ENCODE measurements at regions not wholly inside any gene's neighbourhood (a gene's known extent, or its start where the extent isn't known, plus 50 kb on each side); places are given as distances from the start of the nearest gene placed in this dataset.

DNA sequence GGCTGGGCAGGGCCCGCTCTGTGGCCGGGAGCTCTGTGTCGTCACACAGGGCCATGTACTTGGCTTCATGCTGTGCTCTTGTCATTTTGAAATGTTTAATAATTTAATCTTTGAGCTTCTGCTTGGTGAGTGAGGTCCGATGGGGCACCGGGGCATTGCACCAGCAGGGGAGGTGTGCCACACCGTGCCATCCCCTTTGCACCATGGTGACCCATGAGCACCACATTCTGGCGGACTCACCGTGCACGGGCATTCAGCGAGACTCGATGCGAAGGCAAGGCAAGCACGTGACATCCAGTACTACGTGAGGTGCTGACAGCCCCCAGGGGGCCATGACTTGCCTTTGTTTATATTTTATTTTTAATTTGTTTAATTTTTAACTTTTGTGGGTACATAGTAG, 204.3 kb downstream of the URI1 start:
- POLR2A ChIA-PET, result no interaction called here
- CTCF ChIA-PET, result no interaction called here

DNA sequence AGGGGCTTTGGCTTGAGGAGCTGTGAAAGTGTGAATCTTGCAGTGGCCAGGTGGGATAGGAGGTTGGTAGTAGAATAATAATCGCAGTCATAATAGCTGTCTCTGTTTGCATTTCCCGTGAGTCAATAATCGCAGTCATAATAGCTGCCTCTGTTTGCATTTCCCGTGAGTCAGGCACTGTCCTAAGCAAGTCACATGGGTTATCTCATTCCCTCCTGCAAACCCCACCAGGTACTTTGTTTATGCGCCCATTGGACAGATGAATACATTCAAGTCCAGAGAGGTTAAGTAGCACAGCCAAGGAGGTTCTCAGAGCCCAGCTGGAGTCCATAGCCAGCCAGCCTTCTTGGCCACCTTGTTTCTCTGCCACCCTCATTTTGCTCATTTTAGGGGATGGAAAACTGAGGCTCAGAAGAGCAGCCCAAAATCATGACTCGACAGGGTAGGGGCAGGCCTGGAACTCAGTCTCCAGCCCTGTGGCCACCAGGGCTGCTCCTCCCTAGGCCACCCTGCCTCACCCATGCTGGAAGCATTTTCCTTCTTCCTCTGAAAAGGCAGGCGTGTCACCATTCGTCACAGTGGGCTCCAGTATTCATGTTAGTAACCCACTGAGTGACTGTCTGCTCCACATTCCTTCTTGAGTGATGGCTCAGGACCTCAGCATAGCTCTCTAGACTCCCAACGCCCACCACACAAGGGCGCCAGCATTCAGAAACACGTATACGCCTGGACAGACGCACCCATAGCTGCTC, 206.2 kb downstream of the URI1 start:
- ChIA-PET CTCF (interaction anchor here (0.7 kb wide), 1 partner anchor 24 kb away, joined by 3 read pairs; no protein-coding TSS in a partner anchor), POLR2A (no interaction called here)

DNA sequence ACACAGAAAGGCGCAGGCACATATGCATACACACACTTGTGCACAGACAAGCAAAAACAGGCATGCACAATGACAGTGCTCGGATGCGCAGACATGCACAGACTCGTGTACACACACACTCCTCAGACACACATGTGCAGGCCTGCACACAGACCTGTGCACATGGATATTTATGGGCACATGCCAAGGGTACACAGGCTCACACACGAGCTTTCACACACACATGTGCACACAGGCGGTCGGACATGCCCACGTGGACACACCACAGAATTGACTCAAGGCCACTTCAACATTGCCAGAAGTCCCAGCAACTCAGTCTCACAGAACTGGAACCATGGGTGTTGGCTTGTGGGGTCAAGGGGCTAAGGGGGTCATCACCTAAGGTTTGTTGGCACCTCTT, 206.8 kb downstream of the URI1 start:
- ChIA-PET CTCF (no interaction called here), POLR2A (no interaction called here)

DNA sequence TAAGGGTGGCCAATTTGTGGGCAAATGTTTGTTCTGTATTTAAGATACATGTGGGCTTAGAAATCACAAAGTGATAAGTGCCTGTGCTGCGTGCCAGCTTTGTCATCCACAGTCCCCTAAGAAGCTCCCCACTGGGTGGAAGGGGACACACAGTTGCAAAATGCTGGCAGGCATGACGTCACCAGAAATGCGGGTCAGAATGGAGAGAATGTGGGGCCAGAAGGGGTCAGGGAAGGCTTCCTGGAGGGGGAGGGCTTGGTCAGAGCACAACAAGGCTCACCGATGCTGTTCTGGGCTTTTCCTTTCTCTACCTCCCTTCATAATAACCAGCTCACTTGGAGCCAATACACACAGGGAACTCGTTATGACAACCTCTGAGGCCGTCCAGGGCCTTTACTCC, 207.3 kb downstream of the URI1 start:
- CTCF ChIA-PET, result no interaction called here
- POLR2A ChIA-PET, result no interaction called here

DNA sequence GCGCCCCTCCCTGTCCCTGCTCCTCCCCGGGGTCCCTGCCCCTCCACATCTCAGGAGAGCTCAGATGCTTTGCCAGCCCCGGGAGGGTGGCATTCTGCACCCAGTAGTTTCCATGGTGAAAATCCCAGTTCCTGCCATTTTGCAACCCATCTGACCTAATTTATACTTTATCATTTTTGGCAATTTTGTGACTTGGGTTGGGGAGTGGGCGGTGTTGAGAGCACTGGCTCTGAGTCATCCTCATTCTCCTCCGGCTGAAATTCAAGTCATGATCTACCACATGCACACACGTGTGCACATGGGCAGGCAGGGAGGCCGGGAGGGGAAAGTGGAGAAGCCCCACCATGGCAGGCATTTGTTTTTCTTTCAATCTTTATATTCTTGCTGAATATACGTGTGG, 208.6 kb downstream of the URI1 start:
- POLR2A ChIA-PET, result no interaction called here
- CTCF ChIA-PET, result no interaction called here

DNA sequence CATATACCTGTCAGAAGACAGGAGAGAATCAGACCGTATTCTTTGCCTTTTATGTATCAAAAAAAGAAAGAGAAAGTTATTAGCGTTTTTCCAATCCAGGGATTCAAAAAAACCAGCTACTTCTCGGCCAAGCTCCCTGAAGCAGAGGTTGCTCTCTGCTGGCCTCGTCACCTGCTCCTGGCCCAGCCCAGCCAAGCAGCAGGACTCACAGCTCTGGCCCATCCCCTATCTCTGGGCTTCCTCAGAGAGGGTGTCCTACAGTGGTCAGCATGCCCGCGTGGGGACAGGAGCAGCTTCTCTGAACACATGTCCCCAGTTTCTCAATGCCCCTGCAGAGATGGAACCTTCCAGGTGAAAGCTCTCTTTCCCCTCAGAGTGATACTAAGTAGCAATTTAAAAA, 209.0 kb downstream of the URI1 start:
- CTCF ChIA-PET, result interaction anchor here (0.6 kb wide), 1 partner anchor 103 kb away, joined by 6 read pairs; no protein-coding TSS in a partner anchor
- POLR2A ChIA-PET, result no interaction called here

DNA sequence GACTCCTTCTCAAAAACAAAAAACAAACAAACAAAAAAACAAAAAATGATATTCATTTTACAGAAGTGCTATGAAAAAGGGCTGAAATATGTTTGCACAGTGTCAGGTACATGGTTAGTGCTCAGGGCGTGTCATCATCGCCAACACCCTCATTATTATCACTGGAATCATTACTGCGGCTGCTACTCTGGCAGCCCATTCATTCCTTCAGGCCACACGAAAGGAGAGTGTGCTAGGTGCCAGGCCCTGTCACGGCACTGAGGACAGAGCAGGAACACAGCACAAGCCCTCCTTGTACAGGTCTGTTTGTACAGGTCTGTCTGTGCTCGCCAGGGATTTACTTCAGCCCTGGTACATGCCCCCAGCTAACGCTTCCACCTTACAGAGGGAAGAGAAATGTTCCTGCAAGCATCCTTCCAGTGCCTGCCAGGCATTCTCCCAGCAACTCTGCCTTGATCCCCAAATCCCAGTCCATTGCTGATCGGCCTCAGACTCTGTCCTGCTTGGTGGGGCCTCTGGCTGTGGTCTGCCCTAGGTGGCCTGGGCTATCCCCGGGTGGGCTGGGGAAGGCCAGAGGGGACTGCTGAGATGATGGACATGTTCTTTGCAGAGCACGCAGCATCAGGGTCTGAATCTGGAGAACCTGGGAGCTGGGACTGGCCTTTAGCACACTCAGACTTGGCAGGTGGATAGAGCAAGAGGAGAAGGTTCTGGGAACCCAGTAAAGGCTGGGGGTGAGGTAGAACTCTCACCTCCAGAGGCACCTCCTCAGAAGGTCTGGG, 210.7 kb downstream of the URI1 start:
- ChIA-PET CTCF (no interaction called here), POLR2A (interaction anchor here (0.5 kb wide), 1 partner anchor 12 kb away, joined by 6 read pairs; no protein-coding TSS in a partner anchor)

DNA sequence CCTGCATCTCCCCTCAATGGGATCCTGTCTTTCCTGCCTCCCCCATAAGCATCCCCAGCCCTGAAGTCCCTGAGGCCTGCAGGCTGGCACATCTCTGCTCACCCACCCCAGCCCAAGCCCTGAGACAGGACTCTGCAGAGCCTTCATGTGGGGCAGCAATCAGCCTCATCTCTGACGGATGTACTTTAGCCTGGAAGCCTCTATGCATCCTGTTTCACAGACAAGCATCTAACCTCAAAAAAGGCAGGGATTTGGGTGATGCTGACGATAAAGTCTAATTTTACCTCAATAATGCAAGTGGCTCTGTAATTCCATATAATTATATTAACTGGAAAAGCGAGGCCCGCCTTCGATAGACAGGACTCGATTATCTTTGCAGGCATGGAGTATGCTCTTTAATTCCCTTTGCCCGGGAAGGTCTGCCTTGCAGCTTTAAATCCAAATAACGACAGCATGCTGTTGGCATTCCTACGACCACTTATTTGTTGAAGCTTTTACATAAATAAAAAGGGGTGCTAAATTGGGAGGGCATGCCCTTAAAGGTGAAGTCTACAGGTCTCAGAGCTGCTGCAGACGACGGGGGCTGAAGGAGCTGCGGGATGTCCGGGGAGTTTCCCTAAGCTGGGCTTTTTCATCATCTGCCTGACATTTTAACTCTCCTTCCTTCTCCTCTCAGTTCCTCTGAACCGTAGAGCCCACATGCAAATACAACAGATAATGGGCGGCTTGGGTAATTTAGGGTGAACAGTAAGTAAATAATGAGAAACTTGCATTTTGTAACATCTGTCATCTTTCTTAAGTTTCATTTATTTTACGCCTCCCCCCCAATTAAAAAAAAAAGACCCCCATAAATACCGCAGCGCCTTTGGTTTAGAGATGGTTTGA, 211.5 kb downstream of the URI1 start:
- POLR2A ChIA-PET, result interaction anchor here (0.7 kb wide), 1 partner anchor 87 kb away, joined by 3 read pairs; no protein-coding TSS in a partner anchor
- CTCF ChIA-PET, result no interaction called here

DNA sequence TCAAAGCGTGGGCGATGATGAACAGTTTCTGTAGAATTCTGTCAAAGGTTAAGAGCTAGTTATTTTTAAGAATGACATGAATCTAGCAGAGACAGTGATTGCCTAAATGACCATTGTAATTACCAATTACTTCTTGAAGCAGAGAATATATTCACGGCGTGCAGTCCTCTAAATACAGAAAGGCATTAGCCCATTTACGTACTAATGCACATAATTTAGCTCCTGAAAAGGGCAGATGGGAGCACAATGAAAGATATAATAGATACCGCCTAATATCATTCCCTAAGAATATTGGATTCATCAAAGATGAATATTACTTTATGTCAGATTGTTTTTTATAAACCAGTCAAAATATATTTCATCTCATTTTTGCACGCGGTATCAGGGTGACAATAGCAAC, 212.4 kb downstream of the URI1 start:
- ChIA-PET POLR2A (no interaction called here), CTCF (no interaction called here)

DNA sequence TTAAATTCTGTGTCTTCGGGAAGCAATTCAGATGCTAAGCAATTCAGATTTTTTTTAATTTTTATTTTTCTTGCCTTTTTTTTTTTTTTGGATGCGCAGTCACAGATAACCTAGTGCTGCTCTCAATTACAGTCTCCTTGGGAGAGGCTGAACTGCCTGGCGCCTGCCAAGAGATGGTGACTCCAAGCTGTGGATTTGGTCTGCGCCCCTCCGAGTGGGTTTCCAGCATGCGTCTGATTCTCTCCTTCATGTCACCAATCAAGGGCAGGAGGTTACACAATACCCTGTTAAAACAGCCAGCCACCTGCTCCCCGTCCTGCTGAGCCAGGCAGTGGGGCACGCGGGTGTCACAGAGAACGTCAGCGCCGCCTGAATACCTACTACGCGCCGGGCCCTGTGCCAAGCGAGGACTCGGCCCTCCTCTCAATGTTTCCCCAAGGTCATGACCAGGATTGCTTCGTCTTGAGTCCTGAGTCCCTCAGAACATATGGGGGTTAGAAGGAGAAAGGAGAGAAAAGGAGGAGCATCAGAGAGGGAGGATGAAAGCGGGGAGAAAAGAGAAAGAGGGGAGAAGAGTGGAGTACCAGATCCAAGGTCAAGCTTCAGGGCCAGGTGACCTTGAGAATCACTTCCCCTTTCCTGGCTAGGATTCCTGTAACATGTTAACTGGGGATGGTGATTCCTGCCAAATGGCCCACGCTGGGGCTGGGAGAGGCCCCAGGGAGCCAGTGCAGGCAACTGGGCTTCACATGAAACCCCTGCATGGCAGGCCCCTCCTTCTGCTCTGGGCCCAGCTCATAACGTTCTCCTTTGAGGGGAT, 213.6 kb downstream of the URI1 start:
- ChIA-PET POLR2A (no interaction called here), CTCF (no interaction called here)

DNA sequence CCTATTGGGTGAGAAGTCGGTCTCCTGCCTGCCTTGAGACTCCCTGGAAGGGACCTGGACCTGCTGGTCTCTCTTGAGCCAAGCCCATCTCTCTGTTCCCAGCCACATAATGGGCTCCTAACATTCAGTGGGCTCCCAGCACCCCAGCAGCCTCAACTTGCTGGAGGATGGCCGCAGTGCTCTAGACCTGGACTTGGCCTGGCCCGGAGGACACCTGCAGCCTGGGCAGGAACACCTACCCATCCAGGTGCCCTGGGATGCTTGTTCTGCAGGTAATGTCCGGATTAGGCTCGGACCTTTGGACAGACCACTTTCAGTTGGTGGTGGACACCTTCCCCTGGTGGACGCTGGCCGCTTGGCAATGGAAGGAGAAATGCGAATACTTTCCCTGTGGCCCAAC, 214.6 kb downstream of the URI1 start:
- ChIA-PET POLR2A (no interaction called here), CTCF (no interaction called here)

DNA sequence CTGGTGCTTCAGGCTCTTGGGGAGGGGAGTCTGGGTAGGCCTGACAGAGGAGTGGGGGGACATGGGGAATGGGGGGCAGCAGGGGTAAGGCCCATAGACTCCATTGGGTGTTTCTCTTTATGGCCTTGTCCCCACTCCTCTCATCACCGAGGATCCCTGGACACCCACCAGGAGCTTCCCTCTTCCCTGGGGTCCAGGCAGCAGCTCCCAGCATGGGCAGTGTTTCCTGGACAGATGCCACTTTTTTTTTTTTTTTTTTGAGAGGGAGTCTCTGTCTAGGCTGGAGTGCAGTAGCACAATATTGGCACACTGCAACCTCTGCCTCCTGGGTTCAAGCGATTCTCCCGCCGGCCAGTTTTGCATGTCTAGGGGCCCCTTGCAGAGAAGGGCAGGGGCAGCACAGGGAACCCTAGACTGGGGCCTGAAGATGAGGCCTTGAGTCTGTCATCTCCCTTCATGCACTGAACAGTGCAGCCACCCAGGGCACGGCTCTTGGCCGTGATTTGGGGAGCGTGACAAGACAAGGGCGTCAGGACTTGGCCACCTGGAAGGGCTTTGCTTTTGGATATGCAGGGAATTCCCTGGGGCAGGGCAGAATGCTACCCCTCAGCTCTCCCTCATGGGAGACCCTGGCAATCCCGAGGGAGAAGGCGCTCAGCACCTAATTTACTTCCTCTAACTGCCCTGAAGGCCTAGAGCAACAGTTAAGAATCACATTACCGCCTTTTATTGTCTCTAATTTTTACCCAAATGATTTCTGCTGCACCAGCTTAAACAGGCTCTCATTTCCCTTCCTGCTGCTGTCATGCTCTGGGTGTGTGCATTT, 213.9 kb upstream of the ZNF536 start:
- CTCF ChIA-PET, result no interaction called here
- POLR2A ChIA-PET, result no interaction called here

DNA sequence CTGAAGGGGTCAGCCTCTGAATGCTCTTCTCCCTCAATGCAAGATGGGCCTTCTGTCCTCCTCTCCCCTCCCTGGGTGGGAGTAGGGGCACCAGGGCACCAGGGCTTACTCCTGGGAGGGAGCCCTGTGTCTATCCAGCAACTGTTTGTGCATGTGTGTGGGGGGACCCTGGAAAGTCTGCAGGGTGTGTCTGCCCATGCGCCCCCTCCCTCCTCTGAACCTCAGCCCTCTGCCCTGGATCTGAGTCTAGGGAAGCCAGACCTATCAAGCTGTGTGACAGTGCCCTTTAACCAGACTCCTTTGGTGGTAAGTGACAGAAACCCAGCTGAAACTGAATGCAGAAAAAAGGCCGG, 213.3 kb upstream of the ZNF536 start:
- CTCF ChIA-PET, result no interaction called here
- POLR2A ChIA-PET, result no interaction called here

DNA sequence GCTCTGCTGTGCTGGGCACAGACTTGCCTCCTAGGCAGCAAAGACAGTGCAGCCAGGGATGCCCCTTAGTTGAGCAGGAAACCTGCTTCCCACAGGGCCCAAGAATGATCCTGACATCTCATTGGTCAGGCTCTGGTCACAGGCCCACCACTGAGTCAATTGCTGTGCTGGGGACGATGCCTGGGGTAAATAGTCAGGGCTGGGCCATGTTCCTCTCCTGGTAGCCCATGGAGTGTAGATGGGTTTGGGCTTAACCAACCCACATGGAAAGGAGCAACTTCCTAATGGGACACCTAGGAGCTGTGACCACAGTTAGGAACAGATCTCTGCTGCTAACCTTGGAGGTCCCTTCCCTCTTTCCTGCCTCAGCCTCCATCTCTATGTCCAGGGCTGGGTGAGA, 212.5 kb upstream of the ZNF536 start:
- ChIA-PET CTCF (no interaction called here), POLR2A (no interaction called here)

DNA sequence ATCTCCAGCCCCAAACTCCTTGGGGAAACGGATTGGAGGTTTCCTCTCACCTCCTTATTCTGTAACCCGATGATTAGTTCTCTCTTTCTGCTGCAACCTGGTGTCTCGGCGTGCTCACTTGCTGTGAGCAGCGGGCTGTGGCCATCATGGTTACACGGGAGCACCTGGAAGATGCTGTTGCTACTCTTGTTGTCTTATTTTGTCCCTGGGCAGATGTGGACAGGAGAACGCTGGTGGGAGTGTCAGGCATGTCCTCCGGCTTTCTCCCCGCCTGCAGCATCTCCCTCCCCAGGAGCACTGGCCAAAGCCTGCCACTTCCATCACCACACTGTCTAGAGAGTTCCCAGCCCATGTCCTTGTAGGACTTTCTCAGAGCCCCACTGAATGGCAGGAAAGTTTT, 211.8 kb upstream of the ZNF536 start:
- POLR2A ChIA-PET, result no interaction called here

DNA sequence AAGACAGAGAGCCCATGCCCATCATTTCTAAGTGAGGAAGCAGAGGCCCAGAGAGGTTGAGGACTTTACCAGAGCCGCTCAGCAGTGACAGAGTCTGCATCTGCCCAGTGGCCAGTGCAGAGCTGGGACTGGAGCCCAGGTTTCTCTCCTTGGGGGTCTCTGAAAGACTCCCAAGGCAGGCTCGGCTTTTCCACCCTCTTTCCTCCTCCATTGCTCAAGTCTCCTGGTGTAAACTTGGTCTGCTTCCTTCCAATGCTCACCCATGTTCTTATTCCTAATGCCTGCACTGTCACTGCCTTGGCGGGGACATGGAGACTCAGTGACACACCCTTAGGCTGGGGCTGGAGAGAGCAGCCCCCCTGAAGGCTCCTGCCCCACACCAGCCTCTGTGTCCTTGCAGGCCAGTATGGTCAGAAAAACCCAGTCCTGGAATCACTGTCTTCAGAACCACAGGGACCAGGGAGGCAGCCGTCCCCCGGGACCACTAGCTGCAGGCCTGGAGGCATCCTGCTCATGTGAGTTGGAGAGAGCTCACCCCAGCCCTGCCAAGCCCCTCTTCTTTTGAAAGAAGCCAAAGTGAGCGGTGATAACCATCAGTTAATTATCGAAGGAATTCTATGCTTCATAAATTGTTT, 211.0 kb upstream of the ZNF536 start:
- CTCF ChIA-PET, result no interaction called here
- POLR2A ChIA-PET, result no interaction called here

More for the DNA sequence above, 211.8 kb upstream of the ZNF536 start:
- CTCF ChIA-PET, result no interaction called here

DNA sequence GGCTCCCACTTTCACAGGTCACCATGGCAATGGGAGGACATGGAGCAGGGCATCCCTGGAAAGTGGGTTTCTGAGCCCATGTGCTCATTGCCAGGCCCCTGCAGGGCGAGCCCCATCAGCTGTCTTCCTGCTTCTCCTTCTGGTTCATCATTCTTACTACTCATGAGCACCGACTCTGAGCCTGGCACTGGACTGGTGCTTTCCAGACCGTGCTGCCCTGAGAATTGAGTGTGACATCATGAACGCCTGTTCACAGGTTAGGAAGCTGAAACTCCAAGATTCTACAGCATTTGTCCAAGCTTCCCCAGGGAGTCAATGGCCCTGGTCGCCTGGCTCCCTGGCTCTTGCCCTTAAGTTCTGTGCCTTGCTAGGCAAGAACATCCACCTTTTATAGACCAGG, 210.4 kb upstream of the ZNF536 start:
- POLR2A ChIA-PET, result no interaction called here

DNA sequence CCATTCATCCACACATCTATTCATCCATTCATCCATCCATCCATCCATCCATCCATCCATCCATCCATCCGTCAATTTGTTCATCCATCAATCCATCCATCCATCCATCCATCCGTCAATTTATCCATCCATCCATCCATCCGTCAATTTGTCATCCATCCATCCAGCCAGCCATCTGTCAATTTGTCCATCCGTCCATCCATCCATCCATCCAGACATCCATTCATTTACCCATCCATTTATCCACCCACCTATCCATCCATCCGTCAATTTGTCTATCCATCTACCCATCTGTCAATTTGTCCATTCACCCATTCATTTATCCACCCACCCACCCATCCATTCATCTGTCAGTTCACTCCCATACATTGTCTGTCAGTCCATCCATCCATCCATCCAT, 209.5 kb upstream of the ZNF536 start:
- POLR2A ChIA-PET, result no interaction called here

More for the DNA sequence above, 210.4 kb upstream of the ZNF536 start:
- CTCF ChIA-PET, result no interaction called here

DNA sequence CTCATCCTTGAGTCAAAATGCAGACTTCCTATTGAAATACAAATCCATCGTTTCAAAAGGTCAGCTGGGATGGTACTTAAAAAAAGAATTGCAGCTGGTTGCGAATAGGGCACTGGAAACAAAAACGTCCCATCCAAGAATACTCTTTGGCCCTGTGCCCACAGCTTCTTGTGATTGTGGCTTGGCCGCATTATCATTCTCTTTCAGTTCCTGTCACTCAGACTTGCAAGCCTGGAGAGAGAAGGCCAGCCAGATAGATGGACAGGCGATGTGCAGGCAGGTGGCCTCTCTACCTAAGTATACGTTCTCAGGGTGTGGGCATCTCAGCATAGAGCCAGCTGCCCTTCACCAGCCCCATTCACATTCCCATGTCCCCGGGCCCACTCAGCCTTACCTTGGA, 208.5 kb upstream of the ZNF536 start:
- POLR2A ChIA-PET, result no interaction called here

More for the DNA sequence above, 209.5 kb upstream of the ZNF536 start:
- CTCF ChIA-PET, result no interaction called here

More for the DNA sequence above, 208.5 kb upstream of the ZNF536 start:
- CTCF ChIA-PET, result no interaction called here

All from activated CD8-positive, alpha-beta memory T cell treated with anti-CD3 and anti-CD28 coated beads for 36 hours (primary cell).